Neuronal stem cell (in vitro differentiated cells): ENCODE measurements at regions not wholly inside any gene's neighbourhood (a gene's known extent, or its start where the extent isn't known, plus 50 kb on each side); places are given as distances from the start of the nearest gene placed in this dataset.
"Not testable (repeated sequence)": the region's sequence is repeated elsewhere in the genome, so short reads cannot be mapped to it uniquely, and the experiment has no call there.

Source experiments
- DNase-seq: peaks from one replicate; pipeline ENCODE4 v3.0.0-alpha.2; 2013; ENCODE audit warnings: low spot score
- H2AFZ ChIP-seq: one replicate; pipeline ENCODE4 v1.6.1; 2013; ENCODE audit warnings: mild to moderate bottlenecking, low read length, inconsistent platforms
- H2AK5ac ChIP-seq: 2 replicates; pipeline ENCODE4 v1.6.1; 2013; ENCODE audit warnings: low read depth, mild to moderate bottlenecking, inconsistent platforms, low read length, moderate library complexity, mixed read lengths
- H2BK120ac ChIP-seq: 2 replicates; pipeline ENCODE4 v1.6.1; 2013; ENCODE audit warnings: low read depth, mild to moderate bottlenecking, inconsistent platforms, low read length, moderate library complexity, mixed read lengths
- H2BK12ac ChIP-seq: one replicate; pipeline ENCODE4 v1.6.1; 2013; ENCODE audit warnings: low read length, inconsistent platforms
- H2BK15ac ChIP-seq: 2 replicates; pipeline ENCODE4 v1.6.1; 2013; ENCODE audit warnings: mild to moderate bottlenecking, low read length, inconsistent platforms, mixed read lengths
- H2BK5ac ChIP-seq: one replicate; pipeline ENCODE4 v1.6.1; 2013; ENCODE audit warnings: inconsistent platforms, mild to moderate bottlenecking, low read length, moderate library complexity
- H3K14ac ChIP-seq: one replicate; pipeline ENCODE4 v1.6.1; 2013; ENCODE audit warnings: low read length, inconsistent platforms
- H3K18ac ChIP-seq: 2 replicates; pipeline ENCODE4 v1.6.1; 2013; ENCODE audit warnings: low read length, inconsistent platforms
- H3K23ac ChIP-seq: 2 replicates; pipeline ENCODE4 v1.6.1; 2013; ENCODE audit warnings: low read depth, mild to moderate bottlenecking, mixed read lengths, low read length, inconsistent platforms; ENCODE audit not compliant: poor library complexity
- H3K27ac ChIP-seq: replicated peaks from 3 replicates; pipeline ENCODE4 v1.5.1; 2013; ENCODE audit warnings: low read length, inconsistent platforms
- H3K27me3 ChIP-seq, 3 experiments: 2 replicates each; pipeline ENCODE4 v1.6.1; 2013; ENCODE audit warnings: low read length in 3 of 3, mild to moderate bottlenecking in 2 of 3, inconsistent platforms in 1 of 3, low read depth in 1 of 3, mixed read lengths in 1 of 3, moderate library complexity in 1 of 3; ENCODE audit not compliant: control insufficient read depth in 3 of 3, insufficient read depth in 3 of 3
- H3K36me3 ChIP-seq, 2 donors: replicated peaks in 1 of 2; 2 replicates each; pipeline ENCODE4 v1.6.1; 2013; ENCODE audit warnings: low read length in 2 of 2; ENCODE audit not compliant: control insufficient read depth in 2 of 2, insufficient read depth in 2 of 2
- H3K4ac ChIP-seq: 2 replicates; pipeline ENCODE4 v1.6.1; 2013; ENCODE audit warnings: inconsistent platforms, mild to moderate bottlenecking, low read length, moderate library complexity
- H3K4me1 ChIP-seq, 2 donors: 1 replicate in 1 of 2; 2 replicates in 1 of 2; pipeline ENCODE4 v1.6.1; 2013; ENCODE audit warnings: low read length in 2 of 2, low read depth in 1 of 2; ENCODE audit not compliant: control insufficient read depth in 2 of 2, insufficient read depth in 1 of 2
- H3K4me2 ChIP-seq: one replicate; pipeline ENCODE4 v1.6.1; 2013; ENCODE audit warnings: mild to moderate bottlenecking, low read length, inconsistent platforms; ENCODE audit not compliant: insufficient read depth, poor library complexity, severe bottlenecking
- H3K4me3 ChIP-seq, 2 donors: 2 replicates each; pipeline ENCODE4 v1.5.1; 2013; ENCODE audit warnings: low read length in 2 of 2, mild to moderate bottlenecking in 2 of 2, inconsistent platforms in 1 of 2, moderate library complexity in 1 of 2
- H3K79me1 ChIP-seq: one replicate; pipeline ENCODE4 v1.6.1; 2013; ENCODE audit warnings: low read depth, mild to moderate bottlenecking, inconsistent platforms, low read length, moderate library complexity
- H3K9ac ChIP-seq: one replicate; pipeline ENCODE4 v1.6.1; 2013; ENCODE audit warnings: mild to moderate bottlenecking, low read depth, low read length, inconsistent platforms; ENCODE audit not compliant: poor library complexity
- H3K9me3 ChIP-seq, 2 donors: replicated peaks in 1 of 2; 2 replicates each; pipeline versions ENCODE3 to v1.6.1; 2013; ENCODE audit warnings: low read length in 2 of 2, mild to moderate bottlenecking in 2 of 2, inconsistent platforms in 1 of 2, low read depth in 1 of 2, mixed read lengths in 1 of 2, moderate library complexity in 1 of 2; ENCODE audit not compliant: control insufficient read depth in 2 of 2, insufficient read depth in 1 of 2
- H4K8ac ChIP-seq: one replicate; pipeline ENCODE4 v1.6.1; 2013; ENCODE audit warnings: low read depth, mild to moderate bottlenecking, inconsistent platforms, low read length, moderate library complexity
- H4K91ac ChIP-seq: one replicate; pipeline ENCODE4 v1.6.1; 2013; ENCODE audit warnings: low read length, low read depth, mild to moderate bottlenecking, inconsistent platforms; ENCODE audit not compliant: poor library complexity
- WGBS, 2 donors: extraction: QIAGEN DNeasy Blood & Tissue Kit; methylation state at CpG; one replicate each; pipeline ENCODE4 v1.1.7; 2013; ENCODE audit warnings: missing lambda C conversion rate in 2 of 2, mixed read lengths in 1 of 2; ENCODE audit not compliant: insufficient read length in 2 of 2, insufficient replicate concordance in 1 of 2; ENCODE audit errors: extremely low coverage in 2 of 2; 5-methylcytosine and 5-hydroxymethylcytosine counted together

GRCh38 chr11:27228906-27229290 is 134.1 kb downstream of the CCDC34 start:
- H3K4me2 ChIP-seq, result no peak overlapping the region
- DNase-seq, result no peak
- H3K36me3 ChIP-seq, result no peaks in the 10 kb centered on the region
- H3K27me3 ChIP-seq, result no peaks in the 10 kb centered on the region
- H3K23ac ChIP-seq, result no peak overlapping the region
- no CpG with 5 or more reads among the region's 2 CpGs for WGBS, 2 donors
- no peak overlapping the region for H3K4ac ChIP-seq
- H3K14ac ChIP-seq, result no peak overlapping the region
- H4K91ac ChIP-seq, result no peak overlapping the region
- no peak overlapping the region for H2BK5ac ChIP-seq
- no peak overlapping the region for H3K4me3 ChIP-seq
- H3K4me1 ChIP-seq, result peaks cover 0 to 6% of the 10 kb centered on the region in 2 donors
- no peak overlapping the region for H3K27ac ChIP-seq
- H3K9ac ChIP-seq, result no peak overlapping the region
- H2BK120ac ChIP-seq, result no peak overlapping the region
- H2AK5ac ChIP-seq, result no peak overlapping the region
- H3K79me1 ChIP-seq, result no peaks in the 10 kb centered on the region
- H4K8ac ChIP-seq, result no peak overlapping the region
- no peaks in the 10 kb centered on the region for H3K9me3 ChIP-seq
- no peak overlapping the region for H2AFZ ChIP-seq
- H2BK15ac ChIP-seq, result no peak overlapping the region
- H3K18ac ChIP-seq, result no peak overlapping the region
- H2BK12ac ChIP-seq, result no peak overlapping the region

- H2BK5ac ChIP-seq, result no peak overlapping the region
- no peak overlapping the region for H3K4ac ChIP-seq
- H3K9me3 ChIP-seq, result no peaks in the 10 kb centered on the region
- no peak overlapping the region for H3K23ac ChIP-seq
- H4K8ac ChIP-seq, result no peak overlapping the region
- H4K91ac ChIP-seq, result no peak overlapping the region
- H3K9ac ChIP-seq, result no peak overlapping the region
- no CpG with 5 or more reads among the region's 7 CpGs for WGBS, 2 donors
- no peaks in the 10 kb centered on the region for H3K79me1 ChIP-seq
- no peak overlapping the region for H3K4me3 ChIP-seq
- no peak overlapping the region for H2AK5ac ChIP-seq
- H3K27ac ChIP-seq, result no peak overlapping the region
- H3K27me3 ChIP-seq, result no peaks in the 10 kb centered on the region
- H3K18ac ChIP-seq, result no peak overlapping the region
- H3K14ac ChIP-seq, result no peak overlapping the region
- no peak overlapping the region for H3K4me2 ChIP-seq
- H2BK15ac ChIP-seq, result no peak overlapping the region
- DNase-seq, result no peak
- no peak overlapping the region for H2BK120ac ChIP-seq
- H2AFZ ChIP-seq, result no peak overlapping the region
- no peaks in the 10 kb centered on the region for H3K36me3 ChIP-seq
- H3K4me1 ChIP-seq, result peaks cover 0 to 2% of the 10 kb centered on the region in 2 donors
- no peak overlapping the region for H2BK12ac ChIP-seq
Measured at GRCh38 chr11:27228232-27228905, 134.6 kb downstream of the CCDC34 start.

DNA sequence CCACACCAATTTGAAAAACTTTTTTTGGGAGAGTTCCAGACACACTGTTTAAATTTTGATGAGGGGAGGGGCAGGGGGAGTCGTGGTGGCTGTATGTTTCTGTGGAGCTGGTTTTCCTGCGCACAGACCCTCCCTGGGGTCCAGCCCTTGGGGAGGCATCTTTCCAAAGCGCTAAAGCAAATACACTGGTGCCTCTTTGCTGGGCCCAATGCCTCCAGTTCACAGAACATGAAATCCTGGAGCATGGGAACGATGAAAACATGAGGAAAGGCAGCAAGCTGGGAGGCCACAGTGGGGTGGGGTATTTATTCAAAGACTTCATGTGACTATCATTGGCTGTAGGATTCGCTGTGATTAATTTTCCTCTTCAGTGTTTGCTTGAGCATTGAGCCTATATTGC is 135.3 kb downstream of the CCDC34 start:
- no peak overlapping the region for H3K14ac ChIP-seq
- no peak overlapping the region for H3K4me3 ChIP-seq
- peak overlapping the region; percentile 36 for H2AFZ ChIP-seq
- H3K4me2 ChIP-seq, result no peak overlapping the region
- H3K36me3 ChIP-seq, result no peaks in the 10 kb centered on the region
- H2BK15ac ChIP-seq, result no peak overlapping the region
- H3K4ac ChIP-seq, result no peak overlapping the region
- H3K9me3 ChIP-seq, result no peaks in the 10 kb centered on the region
- WGBS, 2 donors, result no CpG with 5 or more reads among the region's 5 CpGs
- no peak overlapping the region for H4K91ac ChIP-seq
- H3K27me3 ChIP-seq, result no peaks in the 10 kb centered on the region
- H3K27ac ChIP-seq, result no peak overlapping the region
- H2BK5ac ChIP-seq, result no peak overlapping the region
- H2BK12ac ChIP-seq, result no peak overlapping the region
- H3K23ac ChIP-seq, result no peak overlapping the region
- no peaks in the 10 kb centered on the region for H3K79me1 ChIP-seq
- H2AK5ac ChIP-seq, result no peak overlapping the region
- no peak overlapping the region for H2BK120ac ChIP-seq
- no peak overlapping the region for H3K18ac ChIP-seq
- no peak overlapping the region for H3K9ac ChIP-seq
- no peak for DNase-seq
- peaks cover 0 to 2% of the 10 kb centered on the region in 2 donors for H3K4me1 ChIP-seq
- no peak overlapping the region for H4K8ac ChIP-seq

GRCh38 chr11:27219487-27220039 is 143.5 kb downstream of the CCDC34 start:
- H3K4ac ChIP-seq, H2AK5ac ChIP-seq, H2AFZ ChIP-seq, H3K14ac ChIP-seq, H3K9me3 ChIP-seq, H3K18ac ChIP-seq, H3K9ac ChIP-seq, H4K91ac ChIP-seq, H2BK12ac ChIP-seq, H3K23ac ChIP-seq, H3K79me1 ChIP-seq, H3K4me3 ChIP-seq, H3K36me3 ChIP-seq, H3K27ac ChIP-seq, H4K8ac ChIP-seq, H3K27me3 ChIP-seq, H3K4me2 ChIP-seq, H2BK15ac ChIP-seq, H2BK120ac ChIP-seq, H2BK5ac ChIP-seq, DNase-seq: not testable (repeated sequence)
- WGBS, 2 donors, result no CpG with 5 or more reads among the region's 24 CpGs
- peaks cover 10 to 20% of the 10 kb centered on the region in 2 donors for H3K4me1 ChIP-seq
